LNCaP clone FGC (cell line): ENCODE measurements at regions not wholly inside any gene's neighbourhood (a gene's known extent, or its start where the extent isn't known, plus 50 kb on each side); places are given as distances from the start of the nearest gene placed in this dataset.

Experiments
- DNase-seq: peaks from one replicate; pipeline ENCODE4 v3.0.0-alpha.2; 2011; ENCODE audit warnings: low read depth
- H3K4me3 ChIP-seq: 2 replicates; pipeline ENCODE4 v1.5.1; 2011; ENCODE audit warnings: mild to moderate bottlenecking, low read depth, low read length, control low read depth
- CTCF ChIP-seq: IDR thresholded peaks from 2 replicates; pipeline ENCODE4 v1.5.1; 2012; ENCODE audit warnings: mild to moderate bottlenecking; ENCODE audit not compliant: control insufficient read depth, insufficient read depth; ENCODE audit errors: extremely low read depth

- DNase-seq, result no peak
- TF ChIP-seq CTCF, result no peak
- H3K4me3 ChIP-seq, result no peak overlapping the region
Measured at GRCh38 chr1:221162352-221162751, 283.1 kb downstream of the HLX start.

GRCh38 chr1:221162939-221163338, 283.7 kb downstream of the HLX start:
- no peak for TF ChIP-seq CTCF
- no peak for DNase-seq
- H3K4me3 ChIP-seq, result no peak overlapping the region

- TF ChIP-seq CTCF, result no peak
- DNase-seq, result no peak
- H3K4me3 ChIP-seq, result no peak overlapping the region
Measured at GRCh38 chr1:221164029-221164428, 284.8 kb downstream of the HLX start.

GRCh38 chr1:221164951-221165838, 286.0 kb downstream of the HLX start:
- no peak for TF ChIP-seq CTCF
- no peak for DNase-seq
- no peak overlapping the region for H3K4me3 ChIP-seq

- DNase-seq, result no peak
- no peak overlapping the region for H3K4me3 ChIP-seq
- TF ChIP-seq CTCF, result no peak
Measured at GRCh38 chr1:221165839-221166500, 286.7 kb downstream of the HLX start.

GRCh38 chr1:221166559-221167318, 287.5 kb downstream of the HLX start:
- no peak for TF ChIP-seq CTCF
- DNase-seq, result no peak
- H3K4me3 ChIP-seq, result no peak overlapping the region
